NCI-H345 treated with DMSO at 0.1 percent for 48 hours (cell line): ENCODE measurements at regions not wholly inside any gene's neighbourhood (a gene's known extent, or its start where the extent isn't known, plus 50 kb on each side); places are given as distances from the start of the nearest gene placed in this dataset.

ENCODE experiments used
- DNase-seq: peaks from one replicate; lab custom pipeline; 2025; ENCODE audit not compliant: unreplicated experiment; lab: John Stamatoyannopoulos, UW

- no peak for DNase-seq
These were observed 439.5 kb upstream of the LRRC7 start for GRCh38 chr1:69128204-69128603.

- DNase-seq: no peak
These were observed 438.2 kb upstream of the LRRC7 start for GRCh38 chr1:69129538-69129937.

DNA sequence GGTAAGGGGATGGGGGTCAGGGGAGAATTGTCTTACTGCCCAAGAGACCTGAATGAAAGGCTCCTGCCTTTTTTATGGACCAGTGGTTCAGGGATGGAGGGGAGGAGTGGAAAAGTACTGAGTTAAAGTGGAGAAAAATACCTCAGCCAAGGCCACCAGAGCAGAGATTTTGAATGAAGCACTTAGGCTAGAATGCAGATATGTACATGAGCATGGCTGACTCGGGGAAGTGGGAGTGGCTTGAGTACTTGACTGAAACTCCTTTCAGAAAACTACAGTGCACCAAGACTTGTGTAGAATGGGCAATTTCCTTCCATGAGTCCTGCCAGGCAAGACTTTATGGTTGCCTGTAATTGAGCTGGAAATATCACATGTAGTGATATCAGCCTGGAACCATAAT lies 429.6 kb upstream of the LRRC7 start:
- no peak for DNase-seq

DNA sequence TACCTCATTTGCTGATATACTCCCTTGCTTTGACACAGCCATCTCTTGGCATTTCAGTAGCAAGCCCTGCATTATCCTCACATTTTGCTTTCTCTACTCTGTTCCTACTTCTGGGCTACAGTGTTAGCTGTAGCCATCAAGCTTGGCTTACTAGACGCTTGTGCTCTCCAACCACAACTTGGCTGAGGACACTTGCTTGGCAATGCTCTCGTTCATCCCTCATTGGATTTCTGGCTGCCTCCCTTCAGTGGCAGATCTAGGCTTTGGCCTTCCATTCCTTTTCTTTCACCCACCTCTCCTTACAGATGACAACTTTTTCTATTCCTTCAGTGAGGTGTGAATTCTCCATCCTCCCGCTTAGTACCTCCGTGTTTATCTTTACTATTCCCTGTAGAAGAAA lies 428.7 kb upstream of the LRRC7 start:
- no peak for DNase-seq

DNA sequence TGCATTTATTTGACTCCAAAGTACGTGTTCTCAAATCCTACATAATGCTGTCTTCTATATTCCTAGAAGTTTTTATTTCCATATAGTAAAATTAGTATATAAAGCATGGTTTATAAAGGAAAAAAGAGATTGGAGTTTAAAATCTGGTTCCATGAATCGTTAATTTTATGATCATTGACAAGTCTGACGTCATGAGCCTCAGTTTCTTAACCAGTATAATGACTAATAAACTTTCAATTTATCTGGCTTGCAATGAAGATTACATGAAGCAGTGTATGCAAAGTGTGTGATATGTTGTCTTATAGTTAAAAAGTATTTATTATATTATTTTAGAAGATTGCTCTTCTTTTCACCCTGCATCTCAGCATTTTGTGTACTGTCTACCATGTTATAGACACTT lies 421.4 kb upstream of the LRRC7 start:
- DNase-seq: no peak

DNA sequence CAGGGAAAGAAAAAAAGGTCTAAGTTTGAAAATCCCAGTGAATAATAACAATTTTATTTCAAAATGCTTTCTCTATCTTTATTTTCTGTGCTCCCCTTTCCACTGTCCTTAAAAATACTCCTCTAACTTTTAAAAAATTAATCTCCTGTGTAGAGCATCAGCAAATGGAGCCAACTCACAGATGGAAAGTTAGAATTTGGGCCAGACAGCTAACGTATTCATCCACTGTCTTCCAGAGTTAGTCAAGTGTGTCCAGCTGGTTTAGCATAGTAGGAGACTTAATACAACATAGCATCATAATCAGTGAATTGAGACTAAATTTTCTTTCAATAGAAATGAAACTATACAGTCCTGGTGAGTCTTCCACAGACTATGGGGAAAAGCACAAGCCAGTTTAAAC lies 419.0 kb upstream of the LRRC7 start:
- no peak for DNase-seq

DNA sequence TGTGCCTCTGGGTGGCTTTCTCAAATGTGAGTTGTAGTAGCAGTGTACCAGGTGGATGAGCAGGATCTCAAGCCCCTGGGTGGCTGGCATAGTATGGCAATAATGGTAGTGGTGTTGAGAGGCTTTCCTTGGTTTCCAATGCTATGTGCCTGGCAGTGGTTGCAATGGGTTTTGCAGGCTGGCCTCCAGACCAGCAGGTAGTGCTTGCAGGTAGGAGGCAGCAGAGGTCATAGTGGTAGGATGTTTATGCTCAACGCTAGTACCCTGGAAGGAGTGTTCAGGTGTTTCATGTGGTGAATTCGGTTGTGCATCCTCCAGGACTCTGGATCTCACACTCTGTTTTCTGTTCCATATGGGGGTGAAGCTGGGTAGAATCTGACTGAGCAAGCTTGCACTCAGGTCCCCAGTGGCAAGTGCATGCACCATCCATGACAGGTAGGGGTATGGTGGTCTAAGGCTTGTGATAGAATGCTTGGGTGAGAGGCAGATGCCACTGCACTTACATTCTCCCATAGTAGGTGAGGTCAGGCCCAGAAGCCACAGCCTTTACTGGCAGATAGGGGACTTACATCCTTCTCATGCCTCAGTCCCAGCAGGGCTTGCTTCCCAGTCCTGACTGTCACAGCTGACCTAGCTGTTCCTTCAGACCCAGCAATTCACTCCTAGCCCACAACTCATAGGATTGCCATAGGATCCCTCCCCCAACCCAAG lies 410.5 kb upstream of the LRRC7 start:
- no peak for DNase-seq

DNA sequence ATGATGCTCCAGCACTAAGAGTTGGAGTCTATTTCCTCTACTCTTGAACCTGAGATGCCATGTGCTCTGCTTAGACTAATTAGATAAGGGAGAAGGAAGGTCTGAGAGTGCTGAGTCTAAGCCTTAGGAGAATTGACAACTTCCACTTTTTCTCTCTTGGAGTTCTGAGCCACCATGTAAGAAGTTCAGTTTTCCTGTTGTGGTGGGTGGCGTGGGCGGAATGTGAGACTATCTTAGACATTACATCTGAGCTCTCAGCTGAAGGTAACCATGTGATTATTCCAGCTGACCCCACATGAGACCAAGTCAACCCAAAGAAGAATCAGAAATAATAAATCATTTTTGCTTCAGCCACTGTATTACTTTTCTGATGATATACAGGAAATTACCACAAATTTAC lies 404.5 kb upstream of the LRRC7 start:
- no peak for DNase-seq

GRCh38 chr1:69163779-69164178 lies 403.9 kb upstream of the LRRC7 start:
- no peak for DNase-seq

GRCh38 chr1:69167876-69168275 lies 399.8 kb upstream of the LRRC7 start:
- no peak for DNase-seq

DNA sequence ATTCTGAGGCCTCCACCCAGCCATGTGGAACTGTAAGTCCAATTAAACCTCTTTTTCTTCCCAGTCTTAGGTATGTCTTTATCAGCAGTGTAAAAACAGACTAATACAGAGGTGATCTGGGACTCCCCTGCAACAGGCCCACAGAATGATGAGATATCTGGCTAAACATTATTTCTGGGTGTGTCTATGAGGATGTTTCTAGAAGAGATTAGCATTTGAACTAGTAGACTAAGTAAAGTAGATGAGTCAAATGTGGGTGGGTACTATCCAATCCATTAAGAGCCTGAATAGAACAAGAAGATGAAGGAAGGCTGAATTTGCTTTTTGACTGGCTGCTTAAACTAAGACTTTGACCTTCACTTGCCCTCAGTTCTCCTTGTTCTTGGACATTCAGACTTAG lies 396.5 kb upstream of the LRRC7 start:
- DNase-seq: no peak

DNA sequence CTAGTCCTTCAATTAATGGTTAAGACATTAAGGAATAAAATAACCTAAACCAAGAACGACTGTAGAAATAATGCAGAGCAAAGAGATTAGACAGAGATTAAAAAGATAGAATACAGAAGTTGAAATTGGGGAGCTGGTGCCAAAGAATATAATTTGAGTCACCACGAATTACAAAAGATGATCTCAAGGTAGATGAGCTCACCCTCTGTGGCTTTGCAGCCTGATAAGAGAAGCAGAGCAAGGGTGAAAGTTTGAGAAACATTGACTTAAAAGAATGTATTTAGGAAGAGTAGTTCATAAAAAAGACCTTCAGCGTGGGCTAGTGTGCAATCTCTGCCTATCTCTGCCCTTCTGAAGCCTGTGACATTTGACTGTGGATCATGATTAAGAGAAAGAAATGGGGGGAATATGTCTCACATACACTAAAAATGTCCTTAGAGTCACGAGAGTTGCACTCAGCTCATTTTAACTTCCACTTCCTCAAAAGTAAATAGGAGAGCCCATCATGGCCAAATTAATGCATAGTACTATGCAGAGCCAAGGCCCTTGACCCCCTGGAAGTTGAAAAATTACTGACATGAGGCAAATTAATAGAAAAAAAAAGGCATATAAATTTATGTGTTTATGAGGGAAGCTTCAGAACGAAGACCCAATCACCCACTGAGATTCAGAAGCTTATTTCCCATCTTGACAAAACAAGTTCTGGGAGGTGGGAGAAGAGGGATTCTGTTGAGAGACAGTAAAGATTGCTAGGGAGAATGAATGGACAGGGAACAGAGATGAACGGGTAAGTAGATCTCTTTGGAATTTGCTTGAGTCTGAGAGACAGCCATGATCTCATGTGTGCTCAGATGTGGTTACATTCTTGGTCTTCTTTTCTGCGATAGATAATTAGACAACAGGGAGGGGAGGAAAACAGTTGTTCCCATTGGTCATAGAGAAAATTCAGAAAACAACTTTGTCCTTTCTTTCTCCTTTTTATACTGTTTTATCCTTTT lies 395.4 kb upstream of the LRRC7 start:
- DNase-seq: no peak

DNA sequence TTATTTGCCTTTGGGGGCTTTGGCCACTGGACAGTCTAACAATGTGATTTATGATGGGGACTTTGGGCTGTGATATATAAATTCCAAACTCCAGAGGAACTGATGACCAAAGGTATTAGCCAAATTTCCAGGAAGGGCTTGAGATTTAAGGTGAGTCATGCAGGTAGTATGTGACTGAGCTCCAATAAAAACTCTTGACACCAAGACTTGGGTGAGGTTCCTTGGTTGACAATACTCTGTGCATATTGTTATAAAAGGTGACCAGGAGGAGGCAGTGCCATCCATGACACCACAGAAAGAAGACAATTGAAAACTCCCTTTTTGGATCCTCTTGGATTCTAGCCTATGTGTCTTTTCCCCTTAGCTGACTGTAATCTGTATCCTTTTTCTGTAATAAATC lies 392.7 kb upstream of the LRRC7 start:
- DNase-seq: no peak

GRCh38 chr1:69180358-69180757 lies 387.4 kb upstream of the LRRC7 start:
- no peak for DNase-seq

DNA sequence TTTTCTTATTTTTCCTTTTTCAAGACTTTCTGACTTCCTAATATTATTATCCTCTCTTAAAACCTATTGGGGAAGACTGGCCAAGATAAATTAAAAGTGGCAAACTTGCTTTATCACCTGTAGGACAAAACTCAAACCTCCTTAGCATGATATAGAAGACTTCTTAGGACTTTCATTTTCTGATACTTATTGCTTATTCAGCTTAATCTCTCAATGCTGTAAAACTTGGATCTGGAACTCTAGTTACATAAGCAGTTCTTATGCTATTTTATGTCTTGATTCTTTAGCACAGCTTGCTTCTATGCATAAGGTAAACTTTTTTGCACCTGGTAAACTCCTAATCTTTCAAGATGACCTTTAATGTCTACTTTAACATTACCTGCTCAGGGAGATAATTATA lies 382.3 kb upstream of the LRRC7 start:
- DNase-seq: no peak

- DNase-seq: peak; percentile 88
These were observed 376.4 kb upstream of the LRRC7 start for GRCh38 chr1:69191335-69191734.

GRCh38 chr1:69195136-69195535 lies 372.6 kb upstream of the LRRC7 start:
- no peak for DNase-seq

DNA sequence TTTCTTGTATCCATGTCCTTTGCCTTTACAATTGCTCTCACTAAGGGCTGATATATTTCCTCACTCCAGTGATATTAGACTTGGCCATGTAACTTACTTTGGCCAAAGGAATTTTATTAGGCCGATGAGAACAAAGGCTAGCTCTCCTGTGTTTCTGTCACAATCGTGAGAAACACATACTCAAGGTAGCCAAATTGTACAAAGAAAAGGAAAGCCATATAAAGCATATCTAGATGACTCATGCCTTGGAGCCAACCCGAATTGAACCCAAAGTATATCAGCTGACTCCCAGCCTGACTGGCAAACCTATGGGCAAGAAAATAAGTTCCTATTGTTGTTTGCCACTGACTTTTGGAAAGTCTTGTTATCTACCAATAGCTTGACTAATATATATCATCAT lies 371.7 kb upstream of the LRRC7 start:
- no peak for DNase-seq

- DNase-seq: no peak
These were observed 369.9 kb upstream of the LRRC7 start for GRCh38 chr1:69197816-69198215.

DNA sequence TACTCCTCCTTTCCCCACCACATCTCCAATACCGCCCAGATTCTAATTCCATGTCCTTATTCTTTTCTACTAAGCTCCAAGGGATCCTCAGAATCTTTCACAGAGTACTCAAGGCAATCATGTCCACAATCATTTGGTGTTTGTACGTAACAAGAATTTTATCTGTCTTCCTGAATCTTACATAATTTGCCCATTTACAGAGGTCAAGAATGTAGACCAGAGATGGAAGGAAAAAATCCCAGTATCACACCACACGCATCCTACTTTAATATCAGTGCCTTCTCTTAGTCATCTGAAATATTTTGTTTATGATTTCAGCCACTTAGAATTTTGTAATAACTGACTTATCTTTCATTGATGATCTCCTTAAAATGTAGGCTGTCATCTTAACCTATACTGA lies 366.0 kb upstream of the LRRC7 start:
- no peak for DNase-seq

DNA sequence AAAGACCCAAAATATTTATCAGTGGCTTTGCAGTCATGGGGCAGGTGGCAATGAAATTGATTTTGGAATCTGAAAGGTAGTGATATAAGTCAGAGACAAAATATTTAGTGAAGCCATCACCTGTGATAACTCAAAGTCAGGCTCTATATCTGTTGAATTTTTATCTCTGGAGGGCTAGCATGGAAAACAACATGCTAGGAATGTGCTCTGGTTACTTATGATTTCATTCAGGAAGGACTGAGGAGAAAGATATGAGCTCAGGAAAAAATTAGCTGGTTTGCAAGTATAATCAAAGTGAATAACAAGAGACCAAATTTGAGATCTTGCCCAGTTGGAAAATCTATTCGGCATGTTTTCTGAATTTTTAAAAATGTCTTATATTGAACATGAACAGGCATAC lies 364.6 kb upstream of the LRRC7 start:
- DNase-seq: no peak

- DNase-seq: no peak
These were observed 354.1 kb upstream of the LRRC7 start for GRCh38 chr1:69213644-69214043.
